ENCODE measurements at regions not wholly inside any gene's neighbourhood (a gene's known extent, or its start where the extent isn't known, plus 50 kb on each side); places are given as distances from the start of the nearest gene placed in this dataset.

GRCh38 chr11:100438376-100438775 is 248.7 kb upstream of the ARHGAP42 start:
- no peak for ATAC-seq
- no TSS peak for BruUV-seq (replicated peaks)
- TF ChIP-seq TCF7L2 (IDR thresholded peaks at IDR 0.05; ENCODE audit: low read depth, low read length) (no peak), REST (IDR thresholded peaks at IDR 0.05; ENCODE audit: insufficient read depth in 1 of 2, low read depth in 2 of 2, low read length in 1 of 2) (no peak), POLR2AphosphoS5 (IDR thresholded peaks at IDR 0.05; ENCODE audit: low read depth, low read length) (no peak), SIN3A (IDR thresholded peaks at IDR 0.05; ENCODE audit: borderline replicate concordance, insufficient read depth, low read depth, low read length) (no peak), CTCF (IDR thresholded peaks at IDR 0.05) (no peak)
- DNase-seq (ENCODE audit: low read depth, low spot score): no peak
- no peaks in the 10 kb centered on the region for H3K36me3 ChIP-seq (ENCODE audit: control insufficient read depth, insufficient read depth, low read length)
- H3K4me3 ChIP-seq (ENCODE audit: low read depth in 2 of 2, low read length in 2 of 2): no peak overlapping the region
- no peak overlapping the region for H3K27ac ChIP-seq (ENCODE audit: low read length)
- no peaks in the 10 kb centered on the region for H3K4me1 ChIP-seq (ENCODE audit: control insufficient read depth, insufficient read depth, low read length)
- no peaks in the 10 kb centered on the region for H3K27me3 ChIP-seq (ENCODE audit: control insufficient read depth, insufficient read depth, low read length)
- intact Hi-C loops (cut with micrococcal nuclease; ENCODE audit: unreplicated experiment): no loop called here
- ChIA-PET POLR2A (no interaction called here), CTCF (no interaction called here)
- no peaks in the 10 kb centered on the region for H3K9me3 ChIP-seq (ENCODE audit: control insufficient read depth, insufficient read depth, low read depth, low read length)
- in situ Hi-C loops (cut with HindIII; ENCODE audit: low pct_unique_long_range_greater_than_20kb, low sequenced_read_pairs): no loop called here

- Histone ChIP-seq H3K9me3 (ENCODE audit: control insufficient read depth, insufficient read depth, low read depth, low read length) (no peaks in the 10 kb centered on the region), H3K27ac (ENCODE audit: low read length) (no peak overlapping the region), H3K27me3 (ENCODE audit: control insufficient read depth, insufficient read depth, low read length) (no peaks in the 10 kb centered on the region), H3K4me3 (ENCODE audit: low read depth in 2 of 2, low read length in 2 of 2) (no peak overlapping the region), H3K4me1 (ENCODE audit: control insufficient read depth, insufficient read depth, low read length) (no peaks in the 10 kb centered on the region), H3K36me3 (ENCODE audit: control insufficient read depth, insufficient read depth, low read length) (no peaks in the 10 kb centered on the region)
- intact Hi-C loops (cut with micrococcal nuclease; ENCODE audit: unreplicated experiment): no loop called here
- DNase-seq (ENCODE audit: low read depth, low spot score) (no peak), ATAC-seq (no peak)
- in situ Hi-C loops (cut with HindIII; ENCODE audit: low pct_unique_long_range_greater_than_20kb, low sequenced_read_pairs): no loop called here
- POLR2A ChIA-PET: no interaction called here
- no TSS peak for BruUV-seq (replicated peaks)
- CTCF ChIA-PET: no interaction called here
- TF ChIP-seq REST (IDR thresholded peaks at IDR 0.05; ENCODE audit: insufficient read depth in 1 of 2, low read depth in 2 of 2, low read length in 1 of 2) (no peak), CTCF (IDR thresholded peaks at IDR 0.05) (no peak), POLR2AphosphoS5 (IDR thresholded peaks at IDR 0.05; ENCODE audit: low read depth, low read length) (no peak), TCF7L2 (IDR thresholded peaks at IDR 0.05; ENCODE audit: low read depth, low read length) (no peak), SIN3A (IDR thresholded peaks at IDR 0.05; ENCODE audit: borderline replicate concordance, insufficient read depth, low read depth, low read length) (no peak)
Measured at GRCh38 chr11:100441086-100441485, 246.0 kb upstream of the ARHGAP42 start.

Measured in Panc1 (cell line).